K562 (cell line): ENCODE measurements at regions not wholly inside any gene's neighbourhood (a gene's known extent, or its start where the extent isn't known, plus 50 kb on each side); places are given as distances from the start of the nearest gene placed in this dataset.

Experiments
- ATAC-seq: fragments of 200-7000 bp; cut with Tn5 transposase; 3 replicates; pipeline ENCODE4 v1.9.1; 2020; ENCODE audit warnings: moderate library complexity
- BruUV-seq: library from RNA; stranded (reverse); fragments of 400-500 nt; replicated peaks from 2 replicates; lab custom pipeline; 2021; lab: Mats Ljungman, UMichigan
- CTCF ChIA-PET: fragments of 300-600 bp; formaldehyde crosslinking; extraction: SDS; loops from one replicate; lab custom pipeline; 2021; ENCODE audit warnings: low intra/inter-chr PET ratio; lab: Yijun Ruan, JAX
- POLR2A ChIA-PET: fragments of 300-600, 350-650 bp; sonication (Branson Sonifier 250); formaldehyde crosslinking; extraction: SDS; loops from one replicate; lab custom pipeline; 2021; ENCODE audit warnings: antibody characterized with exemption, inconsistent platforms; lab: Yijun Ruan, JAX
- DNase-seq, 4 experiments: peaks; one replicate each; pipeline versions ENCODE4 v3.0.0 to v3.0.0-alpha.2; 2011 to 2018; ENCODE audit warnings: low spot score in 3 of 4, mixed read lengths in 3 of 4; ENCODE audit errors: extremely low read depth in 1 of 4
- FAIRE-seq: peaks from 2 replicates; lab custom pipeline; 2011; peaks lifted over from hg19 to GRCh38; lab: Jason Lieb, UNC
- H2AFZ ChIP-seq: 2 replicates; pipeline ENCODE4 v1.6.0; 2011; ENCODE audit warnings: low read depth, low read length, control low read depth, inconsistent platforms
- H3K27ac ChIP-seq: fragments of 200-600 bp; 3 replicates; pipeline ENCODE4 v1.8.0; 2011; ENCODE audit warnings: low read depth, mild to moderate bottlenecking, control low read depth, inconsistent platforms, low read length, moderate library complexity, mixed read lengths; ENCODE audit errors: extremely low read depth
- H3K27me3 ChIP-seq, 2 experiments: fragments of 300-600 bp in 1 of 2; 2 replicates in 1 of 2; 3 replicates in 1 of 2; pipeline versions ENCODE4 v1.6.0 to v1.8.0; 2011; ENCODE audit warnings: inconsistent platforms in 2 of 2, low read length in 2 of 2, mild to moderate bottlenecking in 1 of 2, mixed read lengths in 1 of 2, moderate library complexity in 1 of 2; ENCODE audit not compliant: control insufficient read depth in 2 of 2, insufficient read depth in 2 of 2
- H3K36me3 ChIP-seq: fragments of 300-600 bp; 3 replicates; pipeline ENCODE4 v1.8.0; 2011; ENCODE audit warnings: mild to moderate bottlenecking, low read length, inconsistent platforms; ENCODE audit not compliant: control insufficient read depth, insufficient read depth
- H3K4me1 ChIP-seq, 2 experiments: fragments of 200-600 bp in 1 of 2; replicated peaks in 1 of 2; 2 replicates in 1 of 2; 3 replicates in 1 of 2; pipeline versions ENCODE4 v1.5.1 to v1.8.0; 2011; ENCODE audit warnings: inconsistent platforms in 2 of 2, low read length in 2 of 2, mild to moderate bottlenecking in 1 of 2, mixed read lengths in 1 of 2, moderate library complexity in 1 of 2; ENCODE audit not compliant: control insufficient read depth in 2 of 2, insufficient read depth in 2 of 2
- H3K4me2 ChIP-seq: 2 replicates; pipeline ENCODE4 v1.6.1; 2011; ENCODE audit warnings: low read length, control low read depth, inconsistent platforms, mixed read lengths; ENCODE audit not compliant: insufficient read depth
- H3K4me3 ChIP-seq: fragments of 200-600 bp; sonication (generic), shearing (Covaris generic); 2 replicates; pipeline ENCODE4 v1.5.1; 2016; ENCODE audit warnings: control low read depth, inconsistent platforms
- H3K79me2 ChIP-seq: fragments of 200-600 bp; 3 replicates; pipeline ENCODE4 v1.8.0; 2011; ENCODE audit warnings: low read length, inconsistent platforms; ENCODE audit not compliant: control insufficient read depth, insufficient read depth
- H3K9ac ChIP-seq, 2 experiments: 2 replicates each; pipeline versions ENCODE4 v1.6.0 to v1.6.1; 2011; ENCODE audit warnings: low read depth in 2 of 2, low read length in 2 of 2, control low read depth in 1 of 2, inconsistent platforms in 1 of 2, mild to moderate bottlenecking in 1 of 2, mixed read lengths in 1 of 2; ENCODE audit not compliant: insufficient read depth in 1 of 2
- H3K9me1 ChIP-seq: one replicate; pipeline ENCODE4 v1.6.0; 2011; ENCODE audit warnings: inconsistent platforms, mild to moderate bottlenecking, low read length, moderate library complexity; ENCODE audit not compliant: control insufficient read depth, insufficient read depth
- H3K9me3 ChIP-seq: replicated peaks from 2 replicates; pipeline ENCODE4 v1.5.1; 2011; ENCODE audit warnings: low read depth, low read length, inconsistent platforms; ENCODE audit not compliant: control insufficient read depth, insufficient read depth
- H4K20me1 ChIP-seq: replicated peaks from 2 replicates; pipeline ENCODE4 v1.6.1; 2011; ENCODE audit warnings: low read length, inconsistent platforms, mixed read lengths; ENCODE audit not compliant: control insufficient read depth, insufficient read depth
- CEBPB ChIP-seq: fragments of 450-650 bp; IDR thresholded peaks from 2 replicates; pipeline ENCODE4 v1.6.1; 2016; ENCODE audit warnings: missing genetic modification characterization, missing compliant biosample characterization
- ELF1 ChIP-seq: fragments of 200-800 bp; sonication (Bioruptor generic); IDR thresholded peaks from 2 replicates; pipeline ENCODE4 v1.6.1; 2016; ENCODE audit warnings: missing genetic modification characterization, missing compliant biosample characterization
- FOXK1 ChIP-seq: sonication (generic); formaldehyde crosslinking; IDR thresholded peaks from 2 replicates; pipeline ENCODE4 v1.8.0; 2022; ENCODE audit warnings: missing genetic modification reagents, mild to moderate bottlenecking, borderline replicate concordance
- HOXB6 ChIP-seq: fragments of 250-450 bp; sonication (Bioruptor Pico); IDR thresholded peaks from 2 replicates; pipeline ENCODE4 v1.5.1; 2022; ENCODE audit warnings: mild to moderate bottlenecking, borderline replicate concordance
- ILK ChIP-seq: fragments of 450-650 bp; IDR thresholded peaks from 2 replicates; pipeline ENCODE4 v1.6.1; 2016; ENCODE audit warnings: missing genetic modification characterization, low read depth, mild to moderate bottlenecking, missing compliant biosample characterization, moderate library complexity, borderline replicate concordance
- MEIS2 ChIP-seq: fragments of 450-650 bp; IDR thresholded peaks from 2 replicates; pipeline ENCODE4 v1.6.1; 2014; ENCODE audit warnings: mild to moderate bottlenecking; ENCODE audit not compliant: partially characterized antibody
- PML ChIP-seq: IDR thresholded peaks from 2 replicates; pipeline ENCODE4 v1.6.1; 2012; ENCODE audit warnings: low read length, inconsistent platforms
- PTTG1 ChIP-seq: fragments of 450-650 bp; IDR thresholded peaks from 2 replicates; pipeline ENCODE4 v1.6.1; 2016; ENCODE audit warnings: low read depth, mild to moderate bottlenecking, missing genetic modification characterization, missing compliant biosample characterization
- RBM39 ChIP-seq: fragments of 200-400 bp; formaldehyde crosslinking; optimal IDR thresholded peaks from 2 replicates; pipeline ENCODE3; 2018; ENCODE audit warnings: low read depth, low read length
- RFX1 ChIP-seq: fragments of 450-650 bp; IDR thresholded peaks from 2 replicates; pipeline ENCODE4 v1.6.1; 2016; ENCODE audit warnings: mild to moderate bottlenecking, moderate library complexity
- SPI1 ChIP-seq: IDR thresholded peaks from 2 replicates; pipeline ENCODE4 v1.6.1; 2011; ENCODE audit warnings: low read depth, low read length, control low read depth, borderline replicate concordance
- WHSC1 ChIP-seq: IDR thresholded peaks from one replicate; pipeline ENCODE4 v1.6.1; 2012; ENCODE audit warnings: low read length, control low read depth, inconsistent platforms
- ZEB2 ChIP-seq: fragments of 450-650 bp; IDR thresholded peaks from 2 replicates; pipeline ENCODE4 v1.6.1; 2016
- ZFP36 ChIP-seq: fragments of 150-350 bp; IDR thresholded peaks from 2 replicates; pipeline ENCODE4 v1.6.1; 2018; ENCODE audit warnings: low read length, low read depth; ENCODE audit not compliant: partially characterized antibody
- ZNF143 ChIP-seq: sonication (generic); formaldehyde crosslinking; IDR thresholded peaks from 2 replicates; pipeline ENCODE4 v1.9.0; 2022; ENCODE audit warnings: mild to moderate bottlenecking, missing genetic modification reagents
- ZNF696 ChIP-seq: fragments of 250-450 bp; sonication (Bioruptor Pico); conservative IDR thresholded peaks from 2 replicates; pipeline ENCODE4 v1.4.0; 2020; ENCODE audit warnings: mild to moderate bottlenecking, moderate library complexity
- WGBS: fragments of 100-300 bp; shearing (Covaris generic); methylation state at CpG from one replicate; pipeline ENCODE4 v1.1.6; 2016; ENCODE audit warnings: low coverage, mixed read lengths; ENCODE audit not compliant: insufficient coverage; ENCODE audit errors: missing lambda C conversion rate; 5-methylcytosine and 5-hydroxymethylcytosine counted together
- in situ Hi-C: fragments of 300-500 bp; cut with MboI; formaldehyde crosslinking; loops from 4 replicates; pipeline ENCODE4 v1.15.0; 2018; ENCODE audit warnings: inconsistent platforms, mixed read lengths
- intact Hi-C: fragments of 100-400 bp; cut with micrococcal nuclease; formaldehyde crosslinking; loops from 2 replicates; pipeline ENCODE4 v1.14.2; 2022
- TF ChIP-seq, protein P1 (sequence below): sonication (generic); IDR thresholded peaks from 2 replicates; pipeline ENCODE4 v1.6.1; 2016
- TF ChIP-seq, protein P2 (sequence below): fragments of 450-650 bp; IDR thresholded peaks from 2 replicates; pipeline ENCODE4 v1.6.1; 2016

DNA sequence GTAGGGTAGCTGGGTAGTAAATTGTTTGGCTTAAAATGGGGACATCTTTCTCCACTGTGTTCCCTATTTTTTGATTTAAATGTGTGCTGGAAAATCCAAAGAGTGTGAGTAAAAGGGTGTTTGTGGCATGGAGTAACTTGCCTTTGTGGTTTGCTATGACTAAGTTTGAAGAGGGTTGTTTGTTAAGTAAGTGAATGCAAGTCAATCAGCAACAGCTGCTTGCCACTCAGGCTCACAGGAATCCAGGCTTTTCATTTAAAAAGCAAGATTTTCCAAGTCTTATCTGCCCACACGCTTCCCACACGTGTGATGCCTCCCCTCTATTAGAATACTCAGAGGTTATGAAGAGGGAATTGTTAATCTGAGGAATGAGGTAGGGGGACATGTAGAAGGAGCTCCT lies 847.7 kb upstream of the RBFOX1 start:
- Histone ChIP-seq H4K20me1 (0 out of 2 replicates have a peak, but pooled peaks cover 3% of the 10 kb centered on the region), H3K9me1 (no peaks in the 10 kb centered on the region), H3K9me3 (no peaks in the 10 kb centered on the region), H3K27ac (no peak overlapping the region), H3K36me3 (no peaks in the 10 kb centered on the region), H2AFZ (no peak overlapping the region), H3K4me1 (peaks cover 0 to 5% of the 10 kb centered on the region in 2 experiments; a peak in 2 of 5 replicates), H3K27me3 (peaks cover 2 to 10% of the 10 kb centered on the region in 2 experiments; a peak in 3 of 5 replicates), H3K4me2 (no peak overlapping the region), H3K79me2 (no peaks in the 10 kb centered on the region), H3K4me3 (no peak overlapping the region), H3K9ac (no peak overlapping the region)
- in situ Hi-C loops: no loop called here
- intact Hi-C loops: no loop called here
- TF ChIP-seq CEBPB (tag) (peak; percentile 36; the same call in 1 of the 2 replicates), ILK (tag) (no peak), WHSC1 (no peak)
- 4% methylated on average over 2 of the region's 2 CpGs for WGBS
- no peak for DNase-seq
- ChIA-PET POLR2A (no interaction called here), CTCF (no interaction called here)
- ATAC-seq: no peak
- no peak for FAIRE-seq
- no TSS peak for BruUV-seq

DNA sequence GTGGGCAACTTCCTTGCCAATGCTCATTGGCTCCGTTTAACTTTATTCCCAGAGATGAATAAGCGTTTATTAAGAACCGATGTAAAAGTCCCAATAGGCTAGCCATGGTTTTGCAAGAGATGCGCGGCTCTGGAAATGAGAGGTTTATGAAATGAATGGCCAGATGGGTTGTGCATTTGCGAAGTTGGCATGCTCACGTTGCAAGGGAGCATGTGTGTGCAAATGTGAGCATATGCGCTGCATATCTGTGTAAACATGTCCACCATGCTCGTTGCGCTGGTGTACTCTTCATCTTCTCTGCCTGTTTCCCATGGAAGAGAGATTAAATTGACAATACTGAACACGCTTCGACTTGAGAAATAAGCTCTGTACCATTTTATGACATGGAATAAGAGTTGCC lies 848.6 kb upstream of the RBFOX1 start:
- ChIA-PET POLR2A (no interaction called here), CTCF (no interaction called here)
- FAIRE-seq (no peak), ATAC-seq (no peak), DNase-seq (no peak)
- Histone ChIP-seq H3K9me1 (no peaks in the 10 kb centered on the region), H3K36me3 (no peaks in the 10 kb centered on the region), H3K4me2 (no peak overlapping the region), H3K9me3 (no peaks in the 10 kb centered on the region), H4K20me1 (0 out of 2 replicates have a peak, but pooled peaks cover 3% of the 10 kb centered on the region), H3K27me3 (peaks cover 2 to 10% of the 10 kb centered on the region in 2 experiments; a peak in 3 of 5 replicates), H3K9ac (no peak overlapping the region), H2AFZ (no peak overlapping the region), H3K79me2 (no peaks in the 10 kb centered on the region), H3K27ac (no peak overlapping the region), H3K4me1 (peaks cover 0 to 5% of the 10 kb centered on the region in 2 experiments; a peak in 2 of 5 replicates), H3K4me3 (no peak overlapping the region)
- no TSS peak for BruUV-seq
- WGBS: under 1% methylated on average over 12 of the region's 12 CpGs
- intact Hi-C loops: no loop called here
- in situ Hi-C loops: no loop called here
- TF ChIP-seq RBM39 (no peak), ZEB2 (no peak), SPI1 (no peak), RFX1 (no peak), HOXB6 (CRISPR knock-in tag) (no peak), ZFP36 (no peak), ELF1 (tag) (no peak), ZNF696 (CRISPR knock-in tag) (no peak), PTTG1 (tag) (no peak), MEIS2 (no peak), FOXK1 (no peak), ZNF143 (CRISPR knock-in tag) (no peak), PML (no peak)
- TF ChIP-seq, protein P1, sequence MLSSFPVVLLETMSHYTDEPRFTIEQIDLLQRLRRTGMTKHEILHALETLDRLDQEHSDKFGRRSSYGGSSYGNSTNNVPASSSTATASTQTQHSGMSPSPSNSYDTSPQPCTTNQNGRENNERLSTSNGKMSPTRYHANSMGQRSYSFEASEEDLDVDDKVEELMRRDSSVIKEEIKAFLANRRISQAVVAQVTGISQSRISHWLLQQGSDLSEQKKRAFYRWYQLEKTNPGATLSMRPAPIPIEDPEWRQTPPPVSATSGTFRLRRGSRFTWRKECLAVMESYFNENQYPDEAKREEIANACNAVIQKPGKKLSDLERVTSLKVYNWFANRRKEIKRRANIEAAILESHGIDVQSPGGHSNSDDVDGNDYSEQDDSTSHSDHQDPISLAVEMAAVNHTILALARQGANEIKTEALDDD: no peak
- TF ChIP-seq, protein P2, sequence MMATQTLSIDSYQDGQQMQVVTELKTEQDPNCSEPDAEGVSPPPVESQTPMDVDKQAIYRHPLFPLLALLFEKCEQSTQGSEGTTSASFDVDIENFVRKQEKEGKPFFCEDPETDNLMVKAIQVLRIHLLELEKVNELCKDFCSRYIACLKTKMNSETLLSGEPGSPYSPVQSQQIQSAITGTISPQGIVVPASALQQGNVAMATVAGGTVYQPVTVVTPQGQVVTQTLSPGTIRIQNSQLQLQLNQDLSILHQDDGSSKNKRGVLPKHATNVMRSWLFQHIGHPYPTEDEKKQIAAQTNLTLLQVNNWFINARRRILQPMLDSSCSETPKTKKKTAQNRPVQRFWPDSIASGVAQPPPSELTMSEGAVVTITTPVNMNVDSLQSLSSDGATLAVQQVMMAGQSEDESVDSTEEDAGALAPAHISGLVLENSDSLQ: no peak
